DMS153 (cell line): ENCODE measurements at regions not wholly inside any gene's neighbourhood (a gene's known extent, or its start where the extent isn't known, plus 50 kb on each side); places are given as distances from the start of the nearest gene placed in this dataset.

Experiments used
- DNase-seq: peaks from one replicate; lab custom pipeline; 2025; lab: John Stamatoyannopoulos, UW

DNA sequence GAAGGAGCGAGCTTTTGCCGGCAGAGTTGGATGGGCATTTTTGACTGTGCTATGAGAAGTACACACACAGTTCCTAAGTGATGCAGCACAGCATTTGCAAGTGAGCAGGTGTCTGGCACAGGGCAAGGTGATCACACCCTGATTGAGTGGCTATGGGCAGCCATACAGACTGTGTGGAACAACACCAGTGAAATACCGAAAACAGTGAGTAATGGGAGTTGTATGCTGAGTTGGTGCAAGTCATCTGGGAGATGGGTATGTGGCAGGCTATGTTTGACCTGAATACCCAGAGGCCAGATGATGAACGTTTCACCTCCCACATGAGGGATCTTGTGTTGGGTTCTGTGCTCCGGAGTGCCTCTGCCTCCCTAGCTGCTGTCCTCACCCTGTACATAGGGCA lies 53.5 kb upstream of the TIPARP start:
- DNase-seq, result no peak

DNA sequence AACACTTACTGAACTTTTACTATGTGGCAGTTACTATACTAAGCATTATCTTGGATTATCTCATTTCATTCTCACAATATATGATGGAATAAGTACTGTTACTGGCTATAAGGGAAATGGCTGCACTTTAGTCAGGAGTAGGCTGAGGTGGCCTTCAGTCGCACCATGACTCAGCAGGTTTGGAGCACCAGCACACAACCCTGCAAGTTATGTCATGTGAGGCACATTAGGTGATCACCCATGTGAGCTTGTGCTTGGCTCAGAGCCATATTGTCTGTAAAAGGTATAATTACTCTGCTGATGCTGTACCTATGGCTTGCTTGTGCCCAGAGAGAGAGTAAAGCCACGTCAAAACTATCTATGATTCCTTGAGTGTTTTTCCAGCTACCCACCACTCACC lies 54.1 kb upstream of the TIPARP start:
- DNase-seq, result peak; percentile 92

DNA sequence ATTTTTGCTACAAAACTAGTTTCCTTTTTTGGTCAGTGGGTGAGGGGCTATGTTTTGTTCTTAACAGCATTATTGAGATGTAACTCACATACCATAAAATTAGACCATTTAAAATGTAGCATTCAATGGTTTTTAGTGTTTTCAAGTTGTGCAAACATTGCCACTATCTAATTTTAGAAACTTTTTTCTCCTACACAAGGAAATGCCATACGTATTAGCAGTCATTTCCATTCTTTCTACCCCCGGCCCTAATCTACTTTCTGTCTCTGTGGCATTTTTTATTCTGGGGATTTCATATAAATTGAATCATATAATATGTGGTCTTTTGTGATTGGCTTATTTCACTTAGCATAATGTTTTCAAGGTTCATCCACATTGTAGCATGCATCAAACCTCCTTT lies 55.0 kb upstream of the TIPARP start:
- no peak for DNase-seq

DNA sequence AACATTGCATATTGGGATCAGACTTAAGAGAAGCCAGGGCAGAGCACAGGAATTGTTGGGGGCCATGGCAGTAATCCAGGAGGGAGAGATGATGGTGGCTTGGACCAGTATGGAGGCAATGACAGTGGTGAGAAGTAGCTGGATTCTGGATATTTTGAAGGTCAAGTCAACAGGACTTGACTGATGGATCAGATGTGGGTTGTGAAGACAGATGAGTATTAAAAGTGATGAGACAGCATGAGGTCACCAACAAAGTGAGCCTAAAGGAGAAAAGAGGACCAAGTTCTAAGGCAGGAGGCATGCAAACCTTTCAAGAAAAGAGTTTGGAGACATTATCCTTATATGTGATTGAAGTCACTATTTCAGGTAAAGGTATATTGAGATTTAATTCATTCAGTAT lies 56.6 kb upstream of the TIPARP start:
- DNase-seq, result no peak

DNA sequence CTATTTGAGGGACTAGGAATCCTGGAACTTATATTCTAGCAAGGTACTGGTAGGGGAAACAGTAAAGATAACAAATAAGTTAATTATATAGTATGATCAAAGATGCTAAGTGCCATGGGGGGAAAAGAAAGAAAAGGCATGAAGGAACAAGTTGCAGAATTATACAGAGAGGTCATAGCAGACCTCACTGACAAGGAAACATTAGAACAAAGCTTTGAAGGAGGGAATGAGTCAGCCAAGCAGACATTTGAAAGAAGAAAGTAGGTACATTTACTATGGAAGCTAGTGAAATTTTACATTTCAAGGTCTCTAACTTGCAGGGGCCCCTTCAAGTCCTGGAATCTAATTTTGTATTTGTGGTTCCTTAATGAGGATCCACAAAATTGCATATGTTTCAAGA lies 57.2 kb upstream of the TIPARP start:
- no peak for DNase-seq

DNA sequence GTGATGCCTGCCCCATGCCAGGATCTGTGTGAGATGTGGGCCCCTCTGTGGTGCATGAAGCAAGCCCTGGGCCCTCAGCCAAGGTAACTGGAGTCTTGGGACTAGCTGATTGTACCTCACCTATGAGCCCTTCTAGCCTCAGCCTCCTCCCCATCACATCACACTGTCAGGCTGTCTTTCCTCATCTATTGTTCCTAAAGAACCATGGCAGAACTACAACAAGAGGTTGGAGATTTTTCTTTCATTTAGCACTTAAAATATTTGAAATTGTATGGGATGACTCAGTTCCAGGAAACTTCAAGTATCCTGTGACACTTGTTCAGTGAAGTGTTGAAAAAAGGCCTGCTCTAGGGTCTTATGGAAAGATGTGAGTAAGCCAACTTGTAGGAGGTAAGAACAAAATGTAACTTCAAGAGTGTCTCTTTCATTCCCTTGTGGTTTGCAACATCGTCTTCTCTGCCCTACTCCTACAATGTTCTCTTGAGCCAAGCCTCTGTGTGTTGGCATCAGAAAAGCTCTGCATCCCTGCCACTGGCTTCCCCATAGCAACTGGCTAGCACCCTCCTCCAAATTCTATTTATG lies 58.7 kb upstream of the TIPARP start:
- no peak for DNase-seq

DNA sequence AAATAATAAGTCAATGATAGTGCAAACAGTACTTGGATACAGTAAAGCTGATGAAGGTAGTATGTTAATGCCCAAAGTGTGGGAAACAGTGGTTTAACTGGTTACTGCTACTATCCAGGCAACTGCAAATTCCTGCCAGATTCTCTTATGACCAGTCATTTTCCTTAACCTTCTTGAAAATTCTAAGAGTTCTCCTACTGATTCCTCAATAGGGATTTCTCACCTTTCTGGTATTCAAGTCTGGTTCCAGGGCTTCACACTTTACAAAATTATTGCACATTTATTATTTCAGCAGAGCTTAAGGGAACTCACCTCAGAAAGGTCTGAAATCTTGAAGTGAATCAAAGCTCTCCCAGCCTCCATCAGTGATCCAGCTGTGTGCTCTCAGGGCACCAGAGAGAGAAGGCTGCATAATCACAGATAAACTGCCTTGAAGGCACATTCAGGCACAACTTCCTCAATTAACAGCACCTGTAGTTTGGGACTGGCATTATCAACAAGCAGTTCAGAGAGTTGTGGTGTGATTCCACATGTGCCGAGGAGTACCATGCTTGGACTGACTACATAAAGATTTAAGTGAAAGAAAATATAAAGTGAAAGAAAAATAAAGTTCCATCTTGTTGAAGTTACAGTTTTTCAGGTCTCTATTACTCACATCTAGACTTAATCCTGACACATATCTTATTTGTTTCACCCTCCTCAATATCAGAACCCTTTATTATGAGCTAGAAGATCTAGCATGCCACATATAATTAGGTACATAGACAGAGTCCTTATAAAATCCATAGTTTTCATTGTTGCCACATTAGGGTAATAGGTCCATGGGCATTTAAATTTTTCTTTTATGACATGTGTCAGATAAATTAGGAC lies 59.5 kb upstream of the TIPARP start:
- peak; percentile 18 for DNase-seq

DNA sequence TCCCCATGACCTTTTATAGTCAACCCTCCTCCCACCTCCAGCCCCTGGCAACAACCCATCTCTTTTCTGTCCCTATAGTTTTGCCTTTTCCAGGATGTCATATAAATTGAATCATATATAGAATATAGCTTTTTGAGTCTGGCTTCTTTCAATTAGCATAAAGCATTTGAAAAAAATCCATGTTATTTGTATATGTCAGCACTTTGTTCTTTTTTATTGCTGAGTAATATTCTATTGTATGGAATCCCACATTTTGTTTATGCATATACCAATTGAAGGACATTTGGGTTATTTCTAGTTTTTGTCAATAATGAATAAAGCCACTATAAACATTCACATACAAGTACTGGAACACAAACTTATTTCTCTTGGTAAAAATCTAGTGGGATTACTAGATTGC lies 58.0 kb upstream of the SSR3 start:
- DNase-seq, result no peak

DNA sequence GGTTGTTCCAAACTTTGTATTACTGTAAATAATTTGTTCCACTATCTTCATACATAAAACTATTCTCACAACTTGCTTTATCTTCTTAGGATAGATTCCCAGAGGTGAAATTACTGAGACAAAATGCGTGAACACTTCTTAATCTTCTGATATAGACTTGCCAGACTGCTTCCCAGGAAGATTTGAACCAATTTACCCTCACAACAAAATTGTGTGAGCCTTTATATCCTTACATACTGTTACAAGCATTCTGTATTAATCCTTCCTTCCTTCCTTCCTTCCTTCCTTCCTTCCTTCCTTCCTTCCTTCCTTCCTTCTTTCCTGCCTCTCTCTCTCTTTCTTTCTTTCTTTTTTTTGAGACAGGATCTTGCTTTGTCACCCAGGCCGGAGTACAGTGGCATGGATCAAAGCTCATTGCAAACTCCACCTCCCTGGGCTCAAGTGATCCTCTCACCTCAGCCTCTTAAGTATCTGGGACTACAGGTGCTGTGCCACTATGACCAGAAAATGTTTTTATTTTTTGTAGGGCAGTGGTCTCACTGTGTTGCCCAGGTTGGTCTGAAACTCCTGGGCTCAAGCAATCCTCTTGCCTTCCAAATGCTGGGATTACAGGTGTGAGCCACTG lies 57.1 kb upstream of the SSR3 start:
- DNase-seq, result no peak

DNA sequence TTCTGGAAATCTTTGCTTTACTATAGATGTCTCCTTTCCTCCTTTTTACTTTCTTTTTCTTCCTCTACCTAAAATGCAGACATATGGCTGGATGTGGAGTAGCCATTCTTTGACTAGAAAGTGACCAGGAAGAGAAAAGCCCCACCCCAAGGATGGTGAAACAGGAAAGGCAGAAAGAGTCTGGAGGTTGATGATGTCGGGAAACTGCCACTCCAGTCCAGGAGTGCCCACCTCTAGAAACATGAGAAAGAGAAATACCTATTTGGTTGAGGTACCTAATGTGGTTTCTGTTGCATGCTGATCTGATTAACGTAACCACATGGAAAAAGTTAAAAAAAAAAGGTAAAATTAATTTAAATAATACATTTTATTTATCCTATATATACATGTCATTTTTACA lies 55.2 kb upstream of the SSR3 start:
- no peak for DNase-seq

DNA sequence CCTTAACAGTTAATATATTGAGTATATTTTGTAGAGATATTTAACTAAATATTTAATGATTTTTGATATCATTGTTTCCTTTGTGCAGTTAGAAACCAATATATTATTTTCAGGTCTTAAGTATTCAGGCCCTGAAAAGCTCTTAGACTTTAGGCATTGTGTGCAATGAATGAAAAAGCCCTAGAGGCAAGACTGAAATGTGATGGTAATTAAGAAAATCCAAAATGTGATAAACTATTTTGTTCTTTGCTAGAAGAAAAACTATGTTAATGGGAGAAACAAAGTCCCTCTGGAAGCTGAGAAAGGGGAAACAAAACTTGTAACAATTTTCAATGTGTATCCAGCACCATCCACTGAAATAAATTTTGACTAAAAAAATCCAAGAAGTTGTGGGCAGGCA lies 54.6 kb upstream of the SSR3 start:
- no peak for DNase-seq

DNA sequence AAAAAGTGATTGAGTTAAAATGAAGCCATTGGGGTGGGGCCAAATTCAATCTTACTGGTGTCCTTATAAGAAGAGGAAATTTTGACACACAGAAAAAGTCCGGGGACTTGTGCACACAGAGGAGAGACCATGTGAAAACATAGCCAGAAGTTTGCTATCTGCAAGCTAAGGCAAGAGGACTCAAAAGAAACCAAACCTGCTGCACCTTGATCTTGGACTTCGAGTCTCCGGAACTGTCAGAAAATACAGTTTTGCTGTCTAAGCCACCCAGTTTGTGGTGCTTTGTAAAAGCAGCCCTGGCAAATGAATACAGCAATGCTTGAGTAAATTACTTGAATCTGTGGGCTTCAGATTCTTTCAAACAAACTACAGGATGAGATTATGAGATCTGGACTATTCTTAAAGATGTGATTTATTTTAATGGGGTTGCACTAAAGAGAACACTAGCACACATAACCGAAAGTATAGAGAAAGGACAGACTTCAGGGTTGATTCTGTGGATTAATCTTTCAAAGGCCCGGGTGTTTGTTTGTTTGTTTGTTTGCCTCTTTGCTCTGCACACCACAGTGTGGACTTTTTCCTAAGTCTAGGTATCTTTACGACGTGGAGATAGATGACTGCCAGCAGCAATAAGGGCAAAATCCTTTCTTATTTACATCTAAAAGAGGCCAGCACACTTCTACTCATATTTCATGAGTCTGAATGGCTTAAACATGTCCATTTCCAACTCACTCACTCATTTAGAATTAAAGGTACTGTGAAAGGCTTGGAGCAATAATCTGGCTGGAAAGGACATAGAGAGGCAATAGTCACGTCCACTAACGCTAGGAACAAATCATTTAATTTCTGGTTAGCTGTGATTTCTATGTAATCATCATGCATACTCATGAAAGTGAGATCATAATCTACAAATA lies 53.9 kb upstream of the SSR3 start:
- DNase-seq, result no peak

DNA sequence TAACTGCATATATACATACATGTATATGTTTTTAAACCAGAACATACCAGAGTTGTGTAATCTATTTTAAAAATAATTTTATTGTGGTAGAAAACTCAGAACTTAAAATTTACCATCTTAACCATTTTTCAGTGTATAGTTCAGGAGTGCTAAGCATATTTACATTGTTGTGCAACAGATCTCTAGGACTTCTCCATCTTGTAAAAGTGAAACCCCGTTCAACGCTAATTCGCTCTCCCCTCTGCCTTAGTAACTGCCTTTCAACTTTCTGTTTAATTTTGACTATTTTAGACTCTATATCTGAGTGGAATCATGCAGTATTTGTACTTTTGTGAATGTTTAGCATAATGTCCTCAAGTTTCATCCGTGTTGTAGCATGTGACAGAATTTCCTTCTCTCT lies 51.8 kb upstream of the SSR3 start:
- no peak for DNase-seq

DNA sequence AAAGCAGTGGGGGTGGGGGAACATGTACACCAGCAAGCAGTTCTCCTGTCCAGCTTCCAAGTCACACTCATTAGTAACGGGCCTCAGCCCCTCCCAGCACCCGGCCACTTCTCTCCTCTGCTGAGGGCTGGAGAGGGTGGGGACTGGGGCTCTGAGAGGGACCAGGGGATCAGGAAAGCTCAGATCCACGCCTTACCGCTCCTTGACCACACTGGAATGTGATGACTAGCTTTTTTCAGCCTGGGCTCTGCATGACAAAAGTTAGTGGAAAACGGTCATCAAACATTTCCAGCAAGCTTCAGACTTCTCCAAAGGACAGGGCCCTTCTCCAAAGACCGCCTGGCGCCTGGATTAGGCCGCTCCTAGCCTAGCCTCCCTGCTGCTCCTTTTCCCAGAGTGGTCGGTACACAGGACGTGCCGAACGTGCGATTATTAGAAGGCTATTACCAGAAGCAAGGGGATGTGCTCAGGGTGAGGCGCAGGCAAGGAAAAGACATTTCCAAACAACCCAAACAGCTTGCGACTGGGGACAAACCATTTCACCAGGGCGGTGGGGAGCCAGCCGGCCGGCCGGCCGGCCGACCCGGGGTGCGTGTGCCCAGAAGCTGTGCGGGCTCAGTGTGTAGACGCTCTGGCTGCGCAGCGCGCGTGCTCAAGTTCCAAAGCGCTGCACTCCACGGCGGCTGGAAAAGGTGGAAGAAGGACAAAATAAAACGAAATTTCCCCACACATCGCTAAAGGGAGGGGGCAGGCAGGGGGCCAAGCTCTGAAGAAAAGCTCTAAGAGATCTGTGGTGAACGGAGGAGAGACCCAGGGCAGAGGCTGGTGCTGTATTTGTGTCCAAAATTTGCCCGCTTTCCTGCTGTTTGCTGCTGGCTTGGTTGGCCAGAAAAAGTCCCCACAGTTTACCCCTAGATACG lies 51.0 kb upstream of the SSR3 start:
- no peak for DNase-seq

DNA sequence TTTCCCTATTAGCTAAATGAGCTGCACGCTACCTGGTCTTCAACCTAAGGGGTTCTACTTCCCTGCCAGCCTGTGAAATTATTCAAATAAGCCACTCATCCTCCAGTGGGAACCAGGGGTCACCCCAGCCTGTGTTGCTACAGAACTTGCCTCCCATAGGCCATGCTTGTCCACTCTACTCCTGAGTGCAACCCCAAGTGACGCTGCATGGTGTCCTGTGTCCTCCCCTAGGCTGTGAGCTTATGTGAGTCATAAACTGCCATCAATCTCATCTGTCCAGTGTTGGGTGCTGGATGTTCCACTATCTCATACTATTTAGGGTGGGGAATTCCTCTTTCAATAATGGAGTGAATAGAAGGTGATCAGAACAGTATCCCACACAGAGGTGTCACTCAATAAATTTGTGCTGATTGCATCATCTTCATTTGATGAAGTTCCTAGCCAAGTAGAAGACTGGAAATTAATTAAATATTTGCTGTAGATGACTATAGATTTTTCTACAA lies 49.8 kb upstream of the SSR3 start:
- no peak for DNase-seq
